Transverse colon (tissue), 4 donors: ENCODE measurements at regions not wholly inside any gene's neighbourhood (a gene's known extent, or its start where the extent isn't known, plus 50 kb on each side); places are given as distances from the start of the nearest gene placed in this dataset.

ENCODE experiments used
- CTCF ChIP-seq, 5 experiments: fragments of 200-600 bp in 3 of 5; fragments of 450-650 bp in 2 of 5; sonication (generic) in 3 of 5; IDR thresholded peaks; 1 replicate in 2 of 5; 2 replicates in 3 of 5; pipeline ENCODE4 v1.5.1; 2016 to 2017; ENCODE audit warnings: antibody characterized with exemption in 5 of 5, inconsistent platforms in 3 of 5, mild to moderate bottlenecking in 2 of 5, moderate library complexity in 1 of 5
- POLR2A ChIP-seq: fragments of 450-650 bp; IDR thresholded peaks from one replicate; pipeline ENCODE4 v1.6.1; 2016; ENCODE audit warnings: antibody characterized with exemption, mild to moderate bottlenecking, moderate library complexity
- POLR2AphosphoS5 ChIP-seq, 3 donors: sonication (generic); formaldehyde crosslinking; IDR thresholded peaks; one replicate each; pipeline ENCODE4 v1.6.1; 2016; ENCODE audit warnings: antibody characterized with exemption in 3 of 3

GRCh38 chr5:2110137-2110933 lies 227.6 kb upstream of the IRX4 start:
- no peak for TF ChIP-seq CTCF (IDR thresholded peaks at IDR 0.05)
- TF ChIP-seq POLR2A, result no peak
- no peak for TF ChIP-seq POLR2AphosphoS5 (IDR thresholded peaks at IDR 0.05)
